HG02884 (cell line): ENCODE measurements at regions not wholly inside any gene's neighbourhood (a gene's known extent, or its start where the extent isn't known, plus 50 kb on each side); places are given as distances from the start of the nearest gene placed in this dataset.
A peak's percentile ranks its signal among the peaks of the same experiment; 100 is the strongest.

Experiments used
- ATAC-seq: cut with Tn5 transposase; IDR thresholded peaks from one replicate; pipeline ENCODE4 v1.9.1; 2021; ENCODE audit warnings: mild to moderate bottlenecking, moderate library complexity; ENCODE audit not compliant: unreplicated experiment

GRCh38 chr12:126856958-126857357 lies 1410.0 kb upstream of the TMEM132C start:
- ATAC-seq: no peak

DNA sequence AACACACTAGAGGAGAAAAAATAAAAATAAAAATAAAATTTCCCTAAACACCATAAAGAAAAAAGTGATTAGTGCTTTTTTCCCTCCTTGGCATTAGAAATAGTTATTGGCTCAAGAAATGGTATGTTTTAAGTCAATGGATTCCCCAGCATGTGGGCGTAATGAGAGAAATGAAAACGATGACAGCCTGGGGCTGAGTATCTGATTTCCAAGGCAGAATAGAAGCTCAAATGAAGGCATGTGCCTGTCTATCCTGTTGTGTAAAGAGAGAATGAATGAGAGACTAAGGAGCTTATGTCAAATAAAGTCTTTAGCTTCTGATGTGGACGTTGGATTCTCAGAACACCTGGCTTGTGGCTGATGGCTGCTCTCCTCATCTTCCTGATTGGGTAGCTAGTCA lies 1408.4 kb upstream of the TMEM132C start:
- ATAC-seq: no peak

DNA sequence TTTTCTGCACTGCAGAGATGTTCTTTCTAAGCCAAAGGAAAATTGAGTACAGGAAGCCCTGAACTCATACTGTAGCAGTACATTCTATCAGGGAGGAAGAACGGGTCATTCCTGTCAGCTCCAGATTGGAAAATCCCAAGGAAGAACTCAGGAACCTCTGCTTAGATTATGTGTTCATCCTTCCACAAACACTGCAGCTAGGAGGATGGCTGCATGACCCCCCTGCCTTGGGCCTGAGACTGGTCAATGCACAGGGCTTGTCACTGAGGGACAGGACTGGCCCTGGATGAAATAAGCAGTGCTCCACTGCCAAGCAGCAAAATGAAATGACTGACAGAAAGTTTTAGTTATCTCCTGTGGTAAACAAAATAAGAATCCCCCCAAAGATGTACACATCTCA lies 1406.8 kb upstream of the TMEM132C start:
- no peak for ATAC-seq

DNA sequence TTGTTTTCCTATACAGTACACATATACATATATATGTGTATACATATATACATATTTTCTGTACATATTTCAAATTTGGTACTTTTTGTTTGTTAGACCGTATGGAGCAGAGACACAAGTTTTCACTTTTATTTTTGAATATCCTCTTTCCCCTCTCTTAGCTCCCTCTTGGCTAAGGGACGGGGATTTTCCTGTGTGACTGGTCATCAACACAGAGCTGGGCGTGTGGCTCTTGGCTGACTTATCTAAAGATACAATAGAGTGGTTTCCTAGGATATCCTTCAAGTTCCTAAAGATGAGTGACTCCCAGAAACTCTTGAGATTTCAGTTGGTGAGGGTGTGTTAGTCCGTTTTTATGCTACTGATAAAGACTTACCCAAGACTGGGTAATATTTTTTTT lies 1404.5 kb upstream of the TMEM132C start:
- no peak for ATAC-seq

GRCh38 chr12:126869644-126870043 lies 1397.3 kb upstream of the TMEM132C start:
- no peak for ATAC-seq

DNA sequence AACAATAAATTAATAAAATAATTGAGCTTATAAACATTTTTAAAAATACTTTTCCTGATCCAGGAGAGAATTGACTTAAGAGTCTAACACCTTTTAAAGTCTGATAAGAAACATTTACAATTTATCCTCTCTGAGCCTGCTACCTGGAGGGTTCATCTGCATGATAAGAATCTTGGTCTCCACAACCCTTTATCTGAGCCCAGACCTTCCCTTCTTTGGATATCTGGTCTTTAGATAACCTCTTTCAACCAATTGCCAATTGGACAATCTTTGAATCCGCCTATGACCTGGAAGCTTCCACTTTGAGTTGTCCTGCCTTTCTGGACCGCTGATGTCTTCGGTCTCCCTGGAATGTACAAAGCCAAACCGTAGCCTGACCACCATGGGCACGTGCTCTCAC lies 1393.3 kb upstream of the TMEM132C start:
- ATAC-seq: no peak

- ATAC-seq: peak; percentile 59
Observed at GRCh38 chr12:126874427-126875026, 1392.4 kb upstream of the TMEM132C start.

DNA sequence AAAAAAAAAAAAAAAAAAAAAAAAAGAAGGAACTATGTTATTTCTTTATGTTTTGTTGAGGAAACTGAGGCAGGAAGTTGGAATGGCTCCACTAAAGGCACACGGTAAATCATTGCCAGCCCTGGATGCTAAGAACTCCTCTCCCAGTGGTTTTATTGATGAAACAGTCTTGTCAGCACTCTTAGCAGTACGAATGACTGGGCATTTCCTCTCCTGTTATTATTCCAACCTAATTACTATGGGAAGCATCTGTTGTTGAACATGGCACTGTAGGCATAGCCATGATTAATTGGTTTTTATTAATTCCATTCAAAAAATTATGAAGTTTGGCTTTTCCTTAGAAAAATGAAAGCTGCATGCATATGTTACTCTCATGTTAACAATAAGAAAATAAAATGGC lies 1387.1 kb upstream of the TMEM132C start:
- no peak for ATAC-seq

DNA sequence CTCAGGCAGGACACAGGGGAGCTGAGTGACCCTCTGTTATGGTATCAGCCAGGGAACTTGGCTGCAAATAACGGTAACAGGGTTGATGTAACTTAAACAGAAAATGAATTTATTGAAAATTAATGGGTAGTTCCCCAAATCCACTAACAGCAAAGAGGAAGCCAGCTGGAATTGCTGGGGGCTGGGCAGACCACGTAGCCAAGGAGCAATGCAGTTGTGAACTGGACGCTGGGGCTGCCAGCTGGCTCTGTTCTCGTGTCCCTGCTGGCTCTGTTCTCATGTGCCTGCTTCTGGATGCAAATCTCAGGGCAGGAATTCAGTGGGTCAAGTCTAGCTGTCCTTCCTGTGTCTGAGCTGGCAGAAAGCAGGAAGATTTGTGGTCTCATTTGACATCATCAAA lies 1383.3 kb upstream of the TMEM132C start:
- ATAC-seq: no peak

DNA sequence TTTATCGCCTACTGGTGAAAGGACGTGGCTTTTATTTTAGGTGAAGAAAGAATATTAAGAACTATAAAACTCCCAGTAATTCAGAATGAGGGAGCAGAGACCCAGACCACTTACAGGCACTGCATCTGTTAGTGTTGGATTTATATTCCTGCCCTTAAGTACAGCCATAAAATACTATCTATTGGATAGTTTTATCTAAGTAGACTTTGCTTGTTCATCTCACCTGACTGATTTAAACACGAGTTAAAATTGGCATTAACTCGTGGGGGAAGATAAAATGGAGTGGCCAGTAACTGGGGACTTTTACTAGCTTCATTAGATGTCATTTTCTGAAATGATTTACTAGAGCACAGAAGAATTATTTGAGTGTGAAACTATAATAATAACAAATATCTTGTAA lies 1377.5 kb upstream of the TMEM132C start:
- ATAC-seq: no peak

DNA sequence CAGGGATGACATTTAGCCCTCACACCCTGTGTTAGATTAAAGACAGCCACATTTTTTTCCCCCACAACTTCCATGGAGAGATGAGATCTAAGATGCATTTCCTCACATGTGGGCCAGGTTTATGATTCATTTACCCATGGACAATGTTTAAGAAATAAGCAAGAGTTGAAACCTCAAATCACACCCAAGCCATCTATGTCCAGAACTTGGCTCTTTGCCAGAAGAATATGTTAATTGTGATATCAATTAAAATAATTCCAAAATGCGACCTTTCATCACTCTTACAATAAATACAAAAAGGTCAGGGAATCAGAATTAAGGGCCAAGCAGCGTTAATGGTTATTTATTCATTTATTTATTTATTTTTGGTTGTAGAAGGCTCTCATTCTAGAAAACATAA lies 1376.9 kb upstream of the TMEM132C start:
- no peak for ATAC-seq

- no peak for ATAC-seq
Observed at GRCh38 chr12:126891789-126892188, 1375.2 kb upstream of the TMEM132C start.

DNA sequence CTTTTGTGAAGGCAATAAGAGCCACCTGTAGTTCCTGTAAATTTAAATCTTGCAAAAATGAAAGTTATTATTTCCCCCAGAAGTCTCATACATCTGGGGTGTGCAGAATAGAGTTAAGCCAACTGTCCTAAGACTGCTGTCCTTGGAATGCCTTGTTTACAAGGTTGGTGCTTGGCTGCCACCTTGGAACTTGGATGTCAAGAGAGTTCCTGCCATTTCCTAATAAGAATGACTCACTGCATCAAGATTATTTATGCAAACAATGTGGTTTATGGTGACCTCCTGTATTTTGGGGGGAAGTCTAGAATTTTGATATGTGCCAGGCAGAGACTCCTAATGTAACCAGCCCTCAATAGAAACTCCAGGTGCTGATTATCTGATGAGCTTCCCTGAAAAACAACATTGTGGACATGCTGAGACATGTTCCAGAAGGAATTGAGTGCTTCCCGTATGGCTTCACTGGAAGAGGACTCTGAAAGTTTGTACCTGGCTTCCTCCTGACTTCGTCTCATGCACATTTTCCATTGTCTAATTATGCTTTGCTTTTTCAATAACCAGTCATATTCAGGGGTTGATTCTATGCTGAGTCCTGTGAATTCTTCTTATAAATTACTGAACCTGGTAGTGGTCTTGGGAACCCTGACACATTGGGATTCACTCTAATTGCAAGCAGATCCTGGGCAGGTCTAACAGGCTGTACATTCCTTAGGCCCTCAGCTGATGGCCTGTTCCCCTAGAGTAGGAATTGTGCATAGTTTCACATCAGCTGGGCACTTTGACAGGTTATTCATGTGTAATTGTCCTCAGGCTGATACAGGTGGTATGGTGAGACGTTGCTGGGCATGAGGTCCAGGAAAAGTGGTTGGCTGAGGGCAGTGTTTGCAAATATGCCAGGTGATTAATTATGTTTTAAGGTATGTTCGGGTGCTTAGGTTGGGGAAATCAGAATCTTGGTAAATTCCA lies 1370.7 kb upstream of the TMEM132C start:
- no peak for ATAC-seq

- ATAC-seq: no peak
Observed at GRCh38 chr12:126897102-126897501, 1369.9 kb upstream of the TMEM132C start.

GRCh38 chr12:126897778-126898177 lies 1369.2 kb upstream of the TMEM132C start:
- ATAC-seq: no peak

GRCh38 chr12:126898562-126898961 lies 1368.4 kb upstream of the TMEM132C start:
- ATAC-seq: no peak

DNA sequence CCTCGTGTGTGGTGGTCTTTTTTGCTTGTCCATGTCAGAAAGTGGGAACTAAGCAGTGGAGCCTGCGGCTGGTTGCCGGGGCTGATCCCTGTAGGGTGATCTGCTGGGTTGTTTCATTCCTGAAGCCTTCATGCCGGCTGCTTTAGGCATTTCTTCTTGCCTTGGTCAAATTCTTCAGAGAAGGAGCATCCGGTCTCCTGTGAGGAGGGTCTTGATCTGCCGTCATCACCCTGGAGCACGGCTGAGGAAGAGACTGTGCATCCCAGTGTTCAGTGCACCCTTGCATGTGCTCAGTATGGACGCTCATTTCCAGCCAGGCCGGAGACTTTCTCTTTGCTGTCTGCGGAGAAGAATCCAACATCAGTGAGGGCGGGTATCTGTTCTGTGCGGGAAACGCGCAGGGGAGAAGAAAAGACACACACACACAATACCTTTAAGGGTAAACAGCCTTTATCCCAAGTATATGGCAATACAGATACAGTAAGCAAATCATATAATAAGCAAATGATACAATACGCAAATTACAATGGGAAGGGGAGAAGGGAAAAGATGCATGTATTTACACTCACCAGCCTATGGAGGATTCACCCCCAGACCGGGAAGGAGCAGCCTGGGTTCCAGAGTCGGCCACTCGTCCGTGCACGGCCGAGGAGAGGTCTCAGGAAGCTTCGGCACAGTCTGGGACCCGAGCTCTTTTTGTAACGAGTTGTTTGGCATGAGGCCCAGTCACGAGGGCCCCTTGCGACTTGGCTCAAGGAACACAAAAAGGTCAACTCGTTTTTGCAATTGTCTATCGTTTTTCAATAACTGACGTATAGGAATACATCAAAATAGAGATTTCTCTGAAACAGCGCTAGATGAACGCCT lies 1366.8 kb upstream of the TMEM132C start:
- ATAC-seq: no peak

DNA sequence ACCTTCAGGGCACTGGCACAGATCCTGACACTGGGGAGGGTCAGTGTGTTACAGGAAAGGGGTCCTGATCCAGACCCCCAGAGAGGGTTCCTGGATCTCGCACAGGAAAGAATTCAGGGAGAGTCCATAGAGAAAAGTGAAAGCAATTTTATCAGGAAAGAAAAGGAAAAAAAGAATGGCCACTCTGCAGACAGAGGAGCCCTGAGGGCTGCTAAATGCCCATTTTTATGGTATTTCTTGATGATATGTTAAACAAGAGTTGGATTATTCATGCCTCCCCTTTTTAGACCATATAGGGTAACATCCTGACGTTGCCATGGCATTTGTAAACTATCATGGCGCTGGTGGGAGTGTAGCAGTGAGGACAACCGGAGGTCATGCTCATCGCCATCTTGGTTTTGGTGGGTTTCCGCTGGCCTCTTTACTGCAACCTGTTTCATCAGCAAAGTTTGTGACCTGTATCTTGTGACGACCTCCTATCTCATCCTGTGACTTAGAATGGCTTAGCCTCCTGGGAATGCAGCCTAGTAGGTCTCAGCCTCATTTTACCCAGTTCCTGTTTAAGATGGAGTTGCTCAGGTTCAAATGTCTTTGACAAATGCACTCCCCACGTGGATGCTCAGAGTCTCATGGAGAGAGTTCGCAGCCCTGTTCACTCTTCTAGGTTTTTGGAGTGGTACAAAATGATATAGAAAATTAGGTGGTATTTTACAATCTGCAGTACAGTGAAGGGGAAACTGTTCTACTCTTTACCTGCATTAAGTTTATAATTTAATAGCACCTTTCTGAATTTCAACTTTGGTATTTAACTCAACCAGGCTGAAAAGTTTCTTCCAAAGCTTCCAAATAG lies 1363.7 kb upstream of the TMEM132C start:
- no peak for ATAC-seq

GRCh38 chr12:126905752-126906151 lies 1361.2 kb upstream of the TMEM132C start:
- no peak for ATAC-seq
